ENCODE measurements at regions not wholly inside any gene's neighbourhood (a gene's known extent, or its start where the extent isn't known, plus 50 kb on each side); places are given as distances from the start of the nearest gene placed in this dataset.

GRCh38 chr2:228377533-228377932 lies 196.0 kb upstream of the SPHKAP start:
- TF ChIP-seq CTCF (IDR thresholded peaks at IDR 0.05; ENCODE audit: insufficient read depth, low read length, poor library complexity, severe bottlenecking) (no peak), EZH2phosphoT487 (conservative IDR thresholded peaks at IDR 0.05; ENCODE audit: low read length) (no peak)
